WTC11 (cell line): ENCODE measurements at regions not wholly inside any gene's neighbourhood (a gene's known extent, or its start where the extent isn't known, plus 50 kb on each side); places are given as distances from the start of the nearest gene placed in this dataset.
"Not testable (repeated sequence)": the region's sequence is repeated elsewhere in the genome, so short reads cannot be mapped to it uniquely, and the experiment has no call there.

Experiments
- ATAC-seq: fragments of 200-7000 bp; cut with Tn5 transposase; 2 replicates; pipeline ENCODE4 v1.10.0; 2021; ENCODE audit warnings: mild to moderate bottlenecking, moderate library complexity
- CTCF ChIA-PET: fragments of 300-600 bp; sonication (Branson Sonifier 250); formaldehyde crosslinking; loops from one replicate; lab custom pipeline; 2021; ENCODE audit warnings: antibody characterized with exemption; lab: Charles Lee
- POLR2A ChIA-PET: fragments of 350-600 bp; sonication (Branson Sonifier 250); formaldehyde crosslinking; loops from one replicate; lab custom pipeline; 2021; ENCODE audit warnings: antibody characterized with exemption; lab: Charles Lee
- DNase-seq: peaks from one replicate; pipeline ENCODE4 v3.0.0; 2021; ENCODE audit warnings: low spot score
- H3K27ac Mint-ChIP-seq: 2 replicates; pipeline ENCODE4 v1.8.0; 2021; ENCODE audit warnings: mixed read lengths
- H3K27me3 Mint-ChIP-seq: 2 replicates; pipeline ENCODE4 v1.8.0; 2021; ENCODE audit warnings: low read depth, mild to moderate bottlenecking, moderate library complexity, mixed read lengths
- H3K36me3 Mint-ChIP-seq: 2 replicates; pipeline ENCODE4 v1.8.0; 2021; ENCODE audit warnings: mixed read lengths
- H3K4me1 Mint-ChIP-seq: 2 replicates; pipeline ENCODE4 v1.8.0; 2022; ENCODE audit warnings: mixed read lengths
- H3K4me3 Mint-ChIP-seq: 2 replicates; pipeline ENCODE4 v1.8.0; 2021; ENCODE audit warnings: mild to moderate bottlenecking, moderate library complexity, mixed read lengths
- H3K9me3 Mint-ChIP-seq: 2 replicates; pipeline ENCODE4 v1.8.0; 2021; ENCODE audit warnings: mixed read lengths
- ESRRA ChIP-seq: sonication (generic); formaldehyde crosslinking; IDR thresholded peaks from 2 replicates; pipeline ENCODE4 v1.8.1; 2022; ENCODE audit warnings: mild to moderate bottlenecking, missing genetic modification reagents, borderline replicate concordance
- FOXP1 ChIP-seq: sonication (generic); formaldehyde crosslinking; IDR thresholded peaks from 2 replicates; pipeline ENCODE4 v1.8.0; 2022; ENCODE audit warnings: missing genetic modification reagents, mild to moderate bottlenecking, moderate library complexity, borderline replicate concordance
- GABPB1 ChIP-seq: sonication (generic); formaldehyde crosslinking; IDR thresholded peaks from 2 replicates; pipeline ENCODE4 v1.8.1; 2023; ENCODE audit warnings: mild to moderate bottlenecking, missing genetic modification reagents
- GTF2I ChIP-seq: fragments of 250-450 bp; sonication (Bioruptor Pico); conservative IDR thresholded peaks from 2 replicates; pipeline ENCODE4 v1.4.0; 2021; ENCODE audit warnings: mild to moderate bottlenecking
- HMGA2 ChIP-seq: fragments of 250-450 bp; sonication (Bioruptor Pico); IDR thresholded peaks from 2 replicates; pipeline ENCODE4 v1.4.0; 2021; ENCODE audit warnings: mild to moderate bottlenecking, moderate library complexity
- IRF2 ChIP-seq: sonication (generic); formaldehyde crosslinking; IDR thresholded peaks from 2 replicates; pipeline ENCODE4 v1.8.0; 2022; ENCODE audit warnings: low read depth, missing genetic modification reagents, borderline replicate concordance
- KAT7 ChIP-seq: sonication (generic); formaldehyde crosslinking; IDR thresholded peaks from 2 replicates; pipeline ENCODE4 v1.8.1; 2023; ENCODE audit warnings: missing genetic modification reagents, mild to moderate bottlenecking, borderline replicate concordance
- NR2C2 ChIP-seq: sonication (generic); formaldehyde crosslinking; IDR thresholded peaks from 2 replicates; pipeline ENCODE4 v1.8.0; 2022; ENCODE audit warnings: mild to moderate bottlenecking, missing genetic modification reagents
- TCF7 ChIP-seq: sonication (generic); formaldehyde crosslinking; IDR thresholded peaks from 2 replicates; pipeline ENCODE4 v1.8.0; 2022; ENCODE audit warnings: mild to moderate bottlenecking, low read depth, missing genetic modification reagents, moderate library complexity
- ZNF219 ChIP-seq: sonication (generic); formaldehyde crosslinking; IDR thresholded peaks from 2 replicates; pipeline ENCODE4 v1.8.0; 2023; ENCODE audit warnings: missing genetic modification reagents, mild to moderate bottlenecking, borderline replicate concordance
- TF ChIP-seq, protein P1 (sequence below): fragments of 250-450 bp; sonication (Bioruptor Pico); IDR thresholded peaks from 2 replicates; pipeline ENCODE4 v1.8.0; 2021; ENCODE audit warnings: mild to moderate bottlenecking
- TF ChIP-seq, protein P2 (sequence below): fragments of 250-450 bp; sonication (Bioruptor Pico); IDR thresholded peaks from 2 replicates; pipeline ENCODE4 v1.9.0; 2021; ENCODE audit warnings: moderate library complexity, mild to moderate bottlenecking, inconsistent platforms, borderline replicate concordance
- TF ChIP-seq, protein P3 (sequence below): fragments of 200-600 bp; IDR thresholded peaks from 2 replicates; pipeline ENCODE4 v1.8.0; 2022; ENCODE audit warnings: antibody characterized with exemption
- TF ChIP-seq, protein P4 (sequence below): sonication (generic); formaldehyde crosslinking; IDR thresholded peaks from 2 replicates; pipeline ENCODE4 v1.8.0; 2022; ENCODE audit warnings: mild to moderate bottlenecking, missing genetic modification reagents
- TF ChIP-seq, protein P5 (sequence below): sonication (generic); formaldehyde crosslinking; IDR thresholded peaks from 2 replicates; pipeline ENCODE4 v1.8.0; 2023; ENCODE audit warnings: mild to moderate bottlenecking, missing genetic modification reagents
- TF ChIP-seq, protein P6 (sequence below): sonication (generic); formaldehyde crosslinking; IDR thresholded peaks from 2 replicates; pipeline ENCODE4 v1.8.0; 2022; ENCODE audit warnings: missing genetic modification reagents

DNA sequence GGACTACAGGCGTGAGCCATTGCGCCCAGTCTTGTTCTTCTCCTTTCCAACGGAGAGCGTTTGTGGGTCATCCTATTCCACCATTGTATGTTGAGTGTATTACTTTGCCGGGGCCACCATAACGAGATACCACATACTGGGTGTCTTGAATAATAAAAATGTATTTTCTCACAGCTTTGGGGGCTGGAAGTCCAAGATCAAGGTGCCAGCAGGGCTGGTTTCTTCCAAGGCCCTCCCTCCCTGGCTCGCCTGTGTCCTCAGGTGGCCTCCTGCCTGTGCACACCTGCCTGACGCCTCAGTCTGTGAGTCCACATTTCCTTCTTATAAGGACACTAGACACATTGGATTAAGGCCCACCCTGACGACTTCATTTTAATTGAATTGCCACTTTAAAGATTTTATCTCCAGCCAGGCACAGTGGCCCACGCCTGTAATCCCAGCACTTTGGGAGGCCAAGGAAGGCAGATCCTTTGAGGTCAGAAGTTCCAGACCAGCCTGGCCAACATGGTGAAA, 175.1 kb downstream of the C9orf50 start (continued):
- TF ChIP-seq HMGA2 (no peak), TCF7 (CRISPR knock-in tag) (no peak)
- TF ChIP-seq, protein P1, sequence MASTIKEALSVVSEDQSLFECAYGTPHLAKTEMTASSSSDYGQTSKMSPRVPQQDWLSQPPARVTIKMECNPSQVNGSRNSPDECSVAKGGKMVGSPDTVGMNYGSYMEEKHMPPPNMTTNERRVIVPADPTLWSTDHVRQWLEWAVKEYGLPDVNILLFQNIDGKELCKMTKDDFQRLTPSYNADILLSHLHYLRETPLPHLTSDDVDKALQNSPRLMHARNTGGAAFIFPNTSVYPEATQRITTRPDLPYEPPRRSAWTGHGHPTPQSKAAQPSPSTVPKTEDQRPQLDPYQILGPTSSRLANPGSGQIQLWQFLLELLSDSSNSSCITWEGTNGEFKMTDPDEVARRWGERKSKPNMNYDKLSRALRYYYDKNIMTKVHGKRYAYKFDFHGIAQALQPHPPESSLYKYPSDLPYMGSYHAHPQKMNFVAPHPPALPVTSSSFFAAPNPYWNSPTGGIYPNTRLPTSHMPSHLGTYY = no peak
- TF ChIP-seq, protein P2, sequence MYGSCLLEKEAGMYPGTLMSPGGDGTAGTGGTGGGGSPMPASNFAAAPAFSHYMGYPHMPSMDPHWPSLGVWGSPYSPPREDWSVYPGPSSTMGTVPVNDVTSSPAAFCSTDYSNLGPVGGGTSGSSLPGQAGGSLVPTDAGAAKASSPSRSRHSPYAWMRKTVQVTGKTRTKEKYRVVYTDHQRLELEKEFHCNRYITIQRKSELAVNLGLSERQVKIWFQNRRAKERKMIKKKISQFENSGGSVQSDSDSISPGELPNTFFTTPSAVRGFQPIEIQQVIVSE (CRISPR knock-in tag) = no peak
- TF ChIP-seq, protein P3, sequence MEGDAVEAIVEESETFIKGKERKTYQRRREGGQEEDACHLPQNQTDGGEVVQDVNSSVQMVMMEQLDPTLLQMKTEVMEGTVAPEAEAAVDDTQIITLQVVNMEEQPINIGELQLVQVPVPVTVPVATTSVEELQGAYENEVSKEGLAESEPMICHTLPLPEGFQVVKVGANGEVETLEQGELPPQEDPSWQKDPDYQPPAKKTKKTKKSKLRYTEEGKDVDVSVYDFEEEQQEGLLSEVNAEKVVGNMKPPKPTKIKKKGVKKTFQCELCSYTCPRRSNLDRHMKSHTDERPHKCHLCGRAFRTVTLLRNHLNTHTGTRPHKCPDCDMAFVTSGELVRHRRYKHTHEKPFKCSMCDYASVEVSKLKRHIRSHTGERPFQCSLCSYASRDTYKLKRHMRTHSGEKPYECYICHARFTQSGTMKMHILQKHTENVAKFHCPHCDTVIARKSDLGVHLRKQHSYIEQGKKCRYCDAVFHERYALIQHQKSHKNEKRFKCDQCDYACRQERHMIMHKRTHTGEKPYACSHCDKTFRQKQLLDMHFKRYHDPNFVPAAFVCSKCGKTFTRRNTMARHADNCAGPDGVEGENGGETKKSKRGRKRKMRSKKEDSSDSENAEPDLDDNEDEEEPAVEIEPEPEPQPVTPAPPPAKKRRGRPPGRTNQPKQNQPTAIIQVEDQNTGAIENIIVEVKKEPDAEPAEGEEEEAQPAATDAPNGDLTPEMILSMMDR = no peak

DNA sequence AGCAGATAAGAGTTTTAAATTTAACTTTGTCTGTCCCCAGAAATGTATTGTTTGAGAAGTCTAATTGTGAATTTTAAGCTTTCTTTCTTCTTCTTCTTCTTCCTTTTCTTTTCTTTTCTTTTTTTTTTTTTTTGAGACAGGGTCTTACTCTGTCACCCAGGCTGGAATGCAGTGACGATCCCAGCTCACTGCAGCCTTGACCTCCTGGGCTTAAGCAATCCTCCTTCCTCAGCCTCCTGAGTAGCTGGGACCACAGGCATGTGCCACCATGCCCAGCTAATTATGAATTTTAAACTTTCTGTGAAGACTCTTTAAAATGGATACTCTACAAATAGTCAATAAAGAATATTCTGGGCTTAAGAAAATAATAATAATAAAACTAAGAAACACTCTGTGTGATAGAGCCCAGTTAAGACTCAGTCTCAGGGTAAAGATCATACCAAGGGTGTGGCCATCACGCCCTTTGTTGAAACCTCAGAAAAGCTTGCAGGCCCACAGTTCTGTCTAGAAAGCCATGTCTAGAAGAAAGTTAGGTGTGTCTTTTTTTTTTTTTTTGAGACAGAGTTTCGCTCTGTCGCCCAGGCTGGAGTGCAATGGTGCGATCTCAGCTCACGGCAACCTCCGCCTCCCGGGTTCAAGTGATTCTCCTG, 177.3 kb downstream of the C9orf50 start:
- DNase-seq, ATAC-seq, H3K4me3 Mint-ChIP-seq, POLR2A ChIA-PET, H3K36me3 Mint-ChIP-seq, H3K9me3 Mint-ChIP-seq, CTCF ChIA-PET, H3K27ac Mint-ChIP-seq: not testable (repeated sequence)
- Mint-ChIP-seq H3K27me3 (peaks cover 57% of the 10 kb centered on the region), H3K4me1 (peaks cover 17% of the 10 kb centered on the region)

DNA sequence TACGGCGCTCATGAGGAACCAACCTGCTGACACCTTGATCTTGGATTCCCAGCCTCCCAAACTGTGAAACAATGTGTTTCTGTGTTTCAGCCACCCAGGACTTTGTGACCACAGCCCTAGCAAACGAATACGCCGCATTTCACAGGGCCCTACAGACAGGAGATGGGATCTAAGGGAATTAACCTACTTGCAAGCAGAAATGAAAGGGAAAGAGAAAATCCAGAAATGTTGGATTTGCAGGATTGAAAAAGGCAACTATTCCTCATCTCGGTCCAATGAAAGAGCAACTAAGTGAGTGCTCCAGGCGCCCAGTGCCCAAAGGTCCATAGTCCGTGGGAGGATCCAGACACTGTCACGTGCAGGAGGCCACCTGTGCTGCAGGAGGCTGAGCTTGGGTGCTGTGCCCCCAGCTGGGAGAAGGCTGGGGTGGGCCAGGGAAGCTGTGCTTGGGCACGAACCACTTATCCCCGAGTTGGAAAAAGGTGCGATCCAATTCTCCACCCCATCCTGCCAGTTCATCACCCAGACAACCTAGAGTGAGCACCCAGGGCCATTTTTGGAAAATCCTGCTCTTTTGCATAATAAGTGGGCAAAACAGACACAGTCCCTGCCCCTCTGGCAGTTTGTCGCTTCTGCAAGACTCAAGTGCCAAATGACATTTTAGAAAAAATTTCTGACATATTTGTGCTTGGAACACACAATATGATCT, 177.9 kb downstream of the C9orf50 start:
- ChIA-PET CTCF (interaction anchor here (0.6 kb wide), 1 partner anchor 163 kb away, joined by 3 read pairs; no protein-coding TSS in a partner anchor), POLR2A (interaction anchor here (0.6 kb wide), 1 partner anchor 15 kb away, joined by 3 read pairs; no protein-coding TSS in a partner anchor)
- Mint-ChIP-seq H3K27ac (no peak overlapping the region), H3K4me1 (peaks cover 23% of the 10 kb centered on the region), H3K36me3 (no peaks in the 10 kb centered on the region), H3K4me3 (no peak overlapping the region), H3K27me3 (peaks cover 63% of the 10 kb centered on the region), H3K9me3 (peaks cover 3% of the 10 kb centered on the region; the same call in 1 of the 2 replicates)
- ATAC-seq (no peak), DNase-seq (no peak)
- TF ChIP-seq KAT7 (CRISPR knock-in tag) (no peak), NR2C2 (CRISPR knock-in tag) (no peak), FOXP1 (no peak), IRF2 (CRISPR knock-in tag) (no peak), GABPB1 (CRISPR knock-in tag) (no peak), ESRRA (CRISPR knock-in tag) (no peak), ZNF219 (CRISPR knock-in tag) (no peak), TCF7 (CRISPR knock-in tag) (no peak), GTF2I (CRISPR knock-in tag) (no peak)
- TF ChIP-seq, protein P4, sequence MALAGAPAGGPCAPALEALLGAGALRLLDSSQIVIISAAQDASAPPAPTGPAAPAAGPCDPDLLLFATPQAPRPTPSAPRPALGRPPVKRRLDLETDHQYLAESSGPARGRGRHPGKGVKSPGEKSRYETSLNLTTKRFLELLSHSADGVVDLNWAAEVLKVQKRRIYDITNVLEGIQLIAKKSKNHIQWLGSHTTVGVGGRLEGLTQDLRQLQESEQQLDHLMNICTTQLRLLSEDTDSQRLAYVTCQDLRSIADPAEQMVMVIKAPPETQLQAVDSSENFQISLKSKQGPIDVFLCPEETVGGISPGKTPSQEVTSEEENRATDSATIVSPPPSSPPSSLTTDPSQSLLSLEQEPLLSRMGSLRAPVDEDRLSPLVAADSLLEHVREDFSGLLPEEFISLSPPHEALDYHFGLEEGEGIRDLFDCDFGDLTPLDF (CRISPR knock-in tag) = no peak
- TF ChIP-seq, protein P5, sequence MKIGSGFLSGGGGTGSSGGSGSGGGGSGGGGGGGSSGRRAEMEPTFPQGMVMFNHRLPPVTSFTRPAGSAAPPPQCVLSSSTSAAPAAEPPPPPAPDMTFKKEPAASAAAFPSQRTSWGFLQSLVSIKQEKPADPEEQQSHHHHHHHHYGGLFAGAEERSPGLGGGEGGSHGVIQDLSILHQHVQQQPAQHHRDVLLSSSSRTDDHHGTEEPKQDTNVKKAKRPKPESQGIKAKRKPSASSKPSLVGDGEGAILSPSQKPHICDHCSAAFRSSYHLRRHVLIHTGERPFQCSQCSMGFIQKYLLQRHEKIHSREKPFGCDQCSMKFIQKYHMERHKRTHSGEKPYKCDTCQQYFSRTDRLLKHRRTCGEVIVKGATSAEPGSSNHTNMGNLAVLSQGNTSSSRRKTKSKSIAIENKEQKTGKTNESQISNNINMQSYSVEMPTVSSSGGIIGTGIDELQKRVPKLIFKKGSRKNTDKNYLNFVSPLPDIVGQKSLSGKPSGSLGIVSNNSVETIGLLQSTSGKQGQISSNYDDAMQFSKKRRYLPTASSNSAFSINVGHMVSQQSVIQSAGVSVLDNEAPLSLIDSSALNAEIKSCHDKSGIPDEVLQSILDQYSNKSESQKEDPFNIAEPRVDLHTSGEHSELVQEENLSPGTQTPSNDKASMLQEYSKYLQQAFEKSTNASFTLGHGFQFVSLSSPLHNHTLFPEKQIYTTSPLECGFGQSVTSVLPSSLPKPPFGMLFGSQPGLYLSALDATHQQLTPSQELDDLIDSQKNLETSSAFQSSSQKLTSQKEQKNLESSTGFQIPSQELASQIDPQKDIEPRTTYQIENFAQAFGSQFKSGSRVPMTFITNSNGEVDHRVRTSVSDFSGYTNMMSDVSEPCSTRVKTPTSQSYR (CRISPR knock-in tag) = no peak
- TF ChIP-seq, protein P3 = no peak
- TF ChIP-seq, protein P6, sequence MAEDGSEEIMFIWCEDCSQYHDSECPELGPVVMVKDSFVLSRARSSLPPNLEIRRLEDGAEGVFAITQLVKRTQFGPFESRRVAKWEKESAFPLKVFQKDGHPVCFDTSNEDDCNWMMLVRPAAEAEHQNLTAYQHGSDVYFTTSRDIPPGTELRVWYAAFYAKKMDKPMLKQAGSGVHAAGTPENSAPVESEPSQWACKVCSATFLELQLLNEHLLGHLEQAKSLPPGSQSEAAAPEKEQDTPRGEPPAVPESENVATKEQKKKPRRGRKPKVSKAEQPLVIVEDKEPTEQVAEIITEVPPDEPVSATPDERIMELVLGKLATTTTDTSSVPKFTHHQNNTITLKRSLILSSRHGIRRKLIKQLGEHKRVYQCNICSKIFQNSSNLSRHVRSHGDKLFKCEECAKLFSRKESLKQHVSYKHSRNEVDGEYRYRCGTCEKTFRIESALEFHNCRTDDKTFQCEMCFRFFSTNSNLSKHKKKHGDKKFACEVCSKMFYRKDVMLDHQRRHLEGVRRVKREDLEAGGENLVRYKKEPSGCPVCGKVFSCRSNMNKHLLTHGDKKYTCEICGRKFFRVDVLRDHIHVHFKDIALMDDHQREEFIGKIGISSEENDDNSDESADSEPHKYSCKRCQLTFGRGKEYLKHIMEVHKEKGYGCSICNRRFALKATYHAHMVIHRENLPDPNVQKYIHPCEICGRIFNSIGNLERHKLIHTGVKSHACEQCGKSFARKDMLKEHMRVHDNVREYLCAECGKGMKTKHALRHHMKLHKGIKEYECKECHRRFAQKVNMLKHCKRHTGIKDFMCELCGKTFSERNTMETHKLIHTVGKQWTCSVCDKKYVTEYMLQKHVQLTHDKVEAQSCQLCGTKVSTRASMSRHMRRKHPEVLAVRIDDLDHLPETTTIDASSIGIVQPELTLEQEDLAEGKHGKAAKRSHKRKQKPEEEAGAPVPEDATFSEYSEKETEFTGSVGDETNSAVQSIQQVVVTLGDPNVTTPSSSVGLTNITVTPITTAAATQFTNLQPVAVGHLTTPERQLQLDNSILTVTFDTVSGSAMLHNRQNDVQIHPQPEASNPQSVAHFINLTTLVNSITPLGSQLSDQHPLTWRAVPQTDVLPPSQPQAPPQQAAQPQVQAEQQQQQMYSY (CRISPR knock-in tag) = no peak
